RPMI8226 (cell line): ENCODE measurements at regions not wholly inside any gene's neighbourhood (a gene's known extent, or its start where the extent isn't known, plus 50 kb on each side); places are given as distances from the start of the nearest gene placed in this dataset.

ENCODE experiments used
- DNase-seq: peaks from one replicate; pipeline ENCODE4 v3.0.0-alpha.2; 2015

GRCh38 chr9:89983411-89983810 is 378.6 kb downstream of the GADD45G start:
- no peak for DNase-seq

- no peak for DNase-seq
These were observed 379.4 kb downstream of the GADD45G start for GRCh38 chr9:89984214-89984613.

- no peak for DNase-seq
These were observed 380.3 kb downstream of the GADD45G start for GRCh38 chr9:89985068-89985467.

GRCh38 chr9:89986190-89986589 is 381.4 kb downstream of the GADD45G start:
- no peak for DNase-seq

- no peak for DNase-seq
These were observed 383.6 kb downstream of the GADD45G start for GRCh38 chr9:89988458-89988857.

- no peak for DNase-seq
These were observed 386.5 kb downstream of the GADD45G start for GRCh38 chr9:89991204-89991790.

GRCh38 chr9:89992326-89993198 is 387.8 kb downstream of the GADD45G start:
- no peak for DNase-seq

GRCh38 chr9:89993678-89994630 is 389.1 kb downstream of the GADD45G start:
- DNase-seq, result no peak

GRCh38 chr9:89994988-89995613 is 390.3 kb downstream of the GADD45G start:
- DNase-seq, result no peak

- DNase-seq, result no peak
These were observed 391.3 kb downstream of the GADD45G start for GRCh38 chr9:89996116-89996515.

GRCh38 chr9:89996773-89997172 is 392.0 kb downstream of the GADD45G start:
- no peak for DNase-seq

- DNase-seq, result no peak
These were observed 393.8 kb downstream of the GADD45G start for GRCh38 chr9:89998633-89999032.

- no peak for DNase-seq
These were observed 394.3 kb downstream of the GADD45G start for GRCh38 chr9:89999176-89999533.

GRCh38 chr9:89999534-90000370 is 394.9 kb downstream of the GADD45G start:
- peak; percentile 57 for DNase-seq

GRCh38 chr9:90000925-90001324 is 396.1 kb downstream of the GADD45G start:
- no peak for DNase-seq

- DNase-seq, result no peak
These were observed 396.9 kb downstream of the GADD45G start for GRCh38 chr9:90001747-90002146.

- no peak for DNase-seq
These were observed 397.8 kb downstream of the GADD45G start for GRCh38 chr9:90002397-90003271.

GRCh38 chr9:90005388-90005787 is 400.6 kb downstream of the GADD45G start:
- DNase-seq, result no peak

GRCh38 chr9:90007516-90008440 is 403.0 kb downstream of the GADD45G start:
- DNase-seq, result no peak

- DNase-seq, result peak; percentile 23
These were observed 404.6 kb downstream of the GADD45G start for GRCh38 chr9:90009447-90009846.
